IMR-90 (cell line): ENCODE measurements at regions not wholly inside any gene's neighbourhood (a gene's known extent, or its start where the extent isn't known, plus 50 kb on each side); places are given as distances from the start of the nearest gene placed in this dataset.

Experiments
- ATAC-seq: fragments of 200-7000 bp; cut with Tn5 transposase; 2 replicates; pipeline ENCODE4 v1.9.1; 2020; ENCODE audit warnings: low read depth, mild to moderate bottlenecking, moderate library complexity
- BruUV-seq: library from RNA; stranded (reverse); fragments of 400-500 nt; replicated peaks from 2 replicates; lab custom pipeline; 2021; lab: Mats Ljungman, UMichigan
- CTCF ChIA-PET: fragments of 300-600 bp; formaldehyde crosslinking; extraction: SDS; loops from one replicate; lab custom pipeline; 2021; ENCODE audit warnings: antibody characterized with exemption; lab: Yijun Ruan, JAX
- POLR2A ChIA-PET: fragments of 300-600 bp; sonication (Branson Sonifier 250); formaldehyde crosslinking; loops from one replicate; lab custom pipeline; 2022; ENCODE audit warnings: antibody characterized with exemption; ENCODE audit not compliant: unreplicated experiment; lab: Charles Lee
- DNase-seq: peaks from one replicate; pipeline ENCODE4 v3.0.0; 2013
- H2AFZ ChIP-seq: replicated peaks from 2 replicates; pipeline ENCODE3; 2013; ENCODE audit warnings: low read length, mild to moderate bottlenecking; ENCODE audit not compliant: poor library complexity
- H2AK5ac ChIP-seq: 2 replicates; pipeline ENCODE4 v1.6.1; 2013; ENCODE audit warnings: low read depth, low read length, inconsistent platforms
- H2AK9ac ChIP-seq: replicated peaks from 2 replicates; pipeline ENCODE3; 2013; ENCODE audit warnings: mild to moderate bottlenecking, low read depth, low read length, moderate library complexity; ENCODE audit not compliant: poor library complexity
- H2BK120ac ChIP-seq: 2 replicates; pipeline ENCODE4 v1.6.1; 2013; ENCODE audit warnings: low read depth, low read length, inconsistent platforms
- H2BK15ac ChIP-seq: 3 replicates; pipeline ENCODE4 v1.6.1; 2013; ENCODE audit warnings: low read depth, low read length, inconsistent platforms
- H2BK20ac ChIP-seq: 2 replicates; pipeline ENCODE4 v1.6.1; 2013; ENCODE audit warnings: low read depth, mild to moderate bottlenecking, inconsistent platforms, low read length, moderate library complexity
- H2BK5ac ChIP-seq: 2 replicates; pipeline ENCODE4 v1.6.1; 2013; ENCODE audit warnings: mild to moderate bottlenecking, low read depth, low read length, inconsistent platforms; ENCODE audit not compliant: poor library complexity, severe bottlenecking
- H3K14ac ChIP-seq: replicated peaks from 2 replicates; pipeline ENCODE4 v1.6.1; 2013; ENCODE audit warnings: low read depth, low read length, inconsistent platforms
- H3K18ac ChIP-seq: 2 replicates; pipeline ENCODE4 v1.6.1; 2013; ENCODE audit warnings: low read depth, low read length, control low read depth
- H3K23ac ChIP-seq: 2 replicates; pipeline ENCODE4 v1.6.1; 2013; ENCODE audit warnings: low read depth, low read length, inconsistent platforms
- H3K27ac ChIP-seq: 2 replicates; pipeline ENCODE4 v1.5.1; 2013; ENCODE audit warnings: mild to moderate bottlenecking, control low read depth, low read length; ENCODE audit not compliant: insufficient read depth
- H3K27me3 ChIP-seq: 2 replicates; pipeline ENCODE4 v1.6.1; 2013; ENCODE audit warnings: low read length; ENCODE audit not compliant: control insufficient read depth, insufficient read depth
- H3K36me3 ChIP-seq: 2 replicates; pipeline ENCODE4 v1.6.1; 2013; ENCODE audit warnings: low read length, mixed read lengths; ENCODE audit not compliant: control insufficient read depth, insufficient read depth
- H3K4ac ChIP-seq: 2 replicates; pipeline ENCODE4 v1.6.1; 2013; ENCODE audit warnings: low read depth, low read length, inconsistent platforms
- H3K4me1 ChIP-seq: 2 replicates; pipeline ENCODE4 v1.6.1; 2013; ENCODE audit warnings: low read length, mixed read lengths; ENCODE audit not compliant: control insufficient read depth, insufficient read depth
- H3K4me2 ChIP-seq: 2 replicates; pipeline ENCODE4 v1.6.1; 2013; ENCODE audit warnings: low read depth, mild to moderate bottlenecking, control low read depth, low read length, moderate library complexity
- H3K4me3 ChIP-seq: 2 replicates; pipeline ENCODE4 v1.5.1; 2013; ENCODE audit warnings: low read depth, mild to moderate bottlenecking, control low read depth, low read length, moderate library complexity; ENCODE audit not compliant: insufficient read depth
- H3K56ac ChIP-seq: 2 replicates; pipeline ENCODE4 v1.6.1; 2013; ENCODE audit warnings: low read length, inconsistent platforms; ENCODE audit not compliant: insufficient read depth; ENCODE audit errors: extremely low read depth
- H3K79me1 ChIP-seq, 2 experiments: 2 replicates each; pipeline ENCODE4 v1.6.1; 2013; ENCODE audit warnings: low read length in 2 of 2, inconsistent platforms in 1 of 2, low read depth in 1 of 2
- H3K9ac ChIP-seq: 2 replicates; pipeline ENCODE4 v1.6.1; 2013; ENCODE audit warnings: low read depth, low read length, control low read depth
- H3K9me1 ChIP-seq: 2 replicates; pipeline ENCODE4 v1.6.1; 2013; ENCODE audit warnings: low read length, inconsistent platforms; ENCODE audit not compliant: insufficient read depth
- H3K9me3 ChIP-seq: 2 replicates; pipeline ENCODE4 v1.6.1; 2013; ENCODE audit warnings: low read length; ENCODE audit not compliant: control insufficient read depth, insufficient read depth
- H4K20me1 ChIP-seq: 2 replicates; pipeline ENCODE4 v1.6.1; 2013; ENCODE audit warnings: low read length, inconsistent platforms; ENCODE audit not compliant: insufficient read depth
- H4K5ac ChIP-seq: 2 replicates; pipeline ENCODE4 v1.6.1; 2013; ENCODE audit warnings: mild to moderate bottlenecking, low read depth, low read length, control low read depth
- H4K8ac ChIP-seq, 2 experiments: 2 replicates each; pipeline ENCODE4 v1.6.1; 2013; ENCODE audit warnings: low read depth in 2 of 2, low read length in 2 of 2, control low read depth in 1 of 2, inconsistent platforms in 1 of 2
- H4K91ac ChIP-seq: 2 replicates; pipeline ENCODE4 v1.6.1; 2013; ENCODE audit warnings: low read depth, low read length, inconsistent platforms; ENCODE audit not compliant: insufficient read depth
- BHLHE40 ChIP-seq: fragments of 150-350 bp; IDR thresholded peaks from 2 replicates; pipeline ENCODE4 v1.6.1; 2016; ENCODE audit warnings: mild to moderate bottlenecking, low read depth, low read length
- CHD1 ChIP-seq: IDR thresholded peaks from 2 replicates; pipeline ENCODE4 v1.6.1; 2012; ENCODE audit warnings: low read depth, low read length, improper control_type of control experiment
- MAZ ChIP-seq: IDR thresholded peaks from 2 replicates; pipeline ENCODE4 v1.6.1; 2012; ENCODE audit warnings: low read depth, mild to moderate bottlenecking, low read length, improper control_type of control experiment, moderate library complexity, borderline replicate concordance
- MXI1 ChIP-seq: IDR thresholded peaks from 2 replicates; pipeline ENCODE4 v1.6.1; 2012; ENCODE audit warnings: low read depth, mild to moderate bottlenecking, low read length, moderate library complexity, borderline replicate concordance
- RAD21 ChIP-seq: IDR thresholded peaks from 2 replicates; pipeline ENCODE4 v1.6.1; 2012; ENCODE audit warnings: low read length, improper control_type of control experiment
- whole genome bisulfite sequencing, 2 experiments: methylation state at CpG; one replicate each; pipeline versions ENCODE4 v1.1.5 to v1.1.7; 2013; ENCODE audit warnings: missing lambda C conversion rate in 2 of 2; ENCODE audit not compliant: insufficient read length in 1 of 2; ENCODE audit errors: extremely low coverage in 2 of 2; 5-methylcytosine and 5-hydroxymethylcytosine counted together
- dilution Hi-C: fragments of 300-500 bp; cut with HindIII; formaldehyde crosslinking; loops from one replicate; pipeline ENCODE4 v1.14.3; 2018; ENCODE audit warnings: low sequenced_read_pairs; ENCODE audit not compliant: unreplicated experiment
- in situ Hi-C: fragments of 300-500 bp; cut with MboI; formaldehyde crosslinking; loops from 3 replicates; pipeline ENCODE4 v1.14.3; 2019; ENCODE audit warnings: low sequenced_read_pairs, inconsistent platforms, mixed read lengths
- intact Hi-C: fragments of 100-400 bp; cut with micrococcal nuclease; formaldehyde crosslinking; loops from 2 replicates; pipeline ENCODE4 v1.10.0; 2022
- TF ChIP-seq, protein P1 (sequence below): conservative IDR thresholded peaks from 2 replicates; pipeline ENCODE4 v1.5.1; 2012; ENCODE audit warnings: mild to moderate bottlenecking, low read depth, low read length, improper control_type of control experiment
- TF ChIP-seq, protein P2 (sequence below): fragments of 150-350 bp; IDR thresholded peaks from 2 replicates; pipeline ENCODE4 v1.6.1; 2017; ENCODE audit warnings: mild to moderate bottlenecking, antibody characterized with exemption, low read length, low read depth

GRCh38 chr14:41037388-41037787 lies 569.3 kb upstream of the LRFN5 start:
- in situ Hi-C loops (no loop called here), intact Hi-C loops (no loop called here), dilution Hi-C loops (no loop called here)
- ATAC-seq (no peak), DNase-seq (no peak)
- no peak overlapping the region for H2AK5ac ChIP-seq
- no peak overlapping the region for H3K27ac ChIP-seq
- no peaks in the 10 kb centered on the region for H3K9me1 ChIP-seq
- ChIA-PET POLR2A (interaction anchor here (0.6 kb wide), 1 partner anchor 68 kb away, joined by 4 read pairs; no protein-coding TSS in a partner anchor), CTCF (no interaction called here)
- H2BK15ac ChIP-seq = no peak overlapping the region
- H3K4me1 ChIP-seq = no peaks in the 10 kb centered on the region
- BruUV-seq = no TSS peak
- no peak overlapping the region for H4K5ac ChIP-seq
- H4K8ac ChIP-seq = no peak overlapping the region
- no peak overlapping the region for H2BK5ac ChIP-seq
- no peak overlapping the region for H3K4ac ChIP-seq
- H3K36me3 ChIP-seq = no peaks in the 10 kb centered on the region
- H2AK9ac ChIP-seq = no peak overlapping the region
- H2BK120ac ChIP-seq = no peak overlapping the region
- WGBS, 2 experiments = no CpG with 5 or more reads among the region's 3 CpGs
- peaks cover 8% of the 10 kb centered on the region; the same call in 1 of the 2 replicates for H3K9me3 ChIP-seq
- H3K79me1 ChIP-seq = no peaks in the 10 kb centered on the region
- no peak overlapping the region for H3K56ac ChIP-seq
- no peak overlapping the region for H3K14ac ChIP-seq
- no peak overlapping the region for H3K9ac ChIP-seq
- no peak overlapping the region for H3K4me2 ChIP-seq
- no peaks in the 10 kb centered on the region for H3K27me3 ChIP-seq
- H3K23ac ChIP-seq = no peak overlapping the region
- TF ChIP-seq MAZ (no peak), RAD21 (no peak), BHLHE40 (no peak), MXI1 (no peak), CHD1 (no peak)
- TF ChIP-seq, protein P1, sequence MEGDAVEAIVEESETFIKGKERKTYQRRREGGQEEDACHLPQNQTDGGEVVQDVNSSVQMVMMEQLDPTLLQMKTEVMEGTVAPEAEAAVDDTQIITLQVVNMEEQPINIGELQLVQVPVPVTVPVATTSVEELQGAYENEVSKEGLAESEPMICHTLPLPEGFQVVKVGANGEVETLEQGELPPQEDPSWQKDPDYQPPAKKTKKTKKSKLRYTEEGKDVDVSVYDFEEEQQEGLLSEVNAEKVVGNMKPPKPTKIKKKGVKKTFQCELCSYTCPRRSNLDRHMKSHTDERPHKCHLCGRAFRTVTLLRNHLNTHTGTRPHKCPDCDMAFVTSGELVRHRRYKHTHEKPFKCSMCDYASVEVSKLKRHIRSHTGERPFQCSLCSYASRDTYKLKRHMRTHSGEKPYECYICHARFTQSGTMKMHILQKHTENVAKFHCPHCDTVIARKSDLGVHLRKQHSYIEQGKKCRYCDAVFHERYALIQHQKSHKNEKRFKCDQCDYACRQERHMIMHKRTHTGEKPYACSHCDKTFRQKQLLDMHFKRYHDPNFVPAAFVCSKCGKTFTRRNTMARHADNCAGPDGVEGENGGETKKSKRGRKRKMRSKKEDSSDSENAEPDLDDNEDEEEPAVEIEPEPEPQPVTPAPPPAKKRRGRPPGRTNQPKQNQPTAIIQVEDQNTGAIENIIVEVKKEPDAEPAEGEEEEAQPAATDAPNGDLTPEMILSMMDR = no peak
- TF ChIP-seq, protein P2, sequence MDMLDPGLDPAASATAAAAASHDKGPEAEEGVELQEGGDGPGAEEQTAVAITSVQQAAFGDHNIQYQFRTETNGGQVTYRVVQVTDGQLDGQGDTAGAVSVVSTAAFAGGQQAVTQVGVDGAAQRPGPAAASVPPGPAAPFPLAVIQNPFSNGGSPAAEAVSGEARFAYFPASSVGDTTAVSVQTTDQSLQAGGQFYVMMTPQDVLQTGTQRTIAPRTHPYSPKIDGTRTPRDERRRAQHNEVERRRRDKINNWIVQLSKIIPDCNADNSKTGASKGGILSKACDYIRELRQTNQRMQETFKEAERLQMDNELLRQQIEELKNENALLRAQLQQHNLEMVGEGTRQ = no peak
- no peak overlapping the region for H3K18ac ChIP-seq
- H3K4me3 ChIP-seq = no peak overlapping the region
- H2BK20ac ChIP-seq = no peak overlapping the region
- H4K91ac ChIP-seq = no peak overlapping the region
- no peak overlapping the region for H2AFZ ChIP-seq
- no peaks in the 10 kb centered on the region for H4K20me1 ChIP-seq
